SK-N-MC (cell line): ENCODE measurements at regions not wholly inside any gene's neighbourhood (a gene's known extent, or its start where the extent isn't known, plus 50 kb on each side); places are given as distances from the start of the nearest gene placed in this dataset.
"Not testable (repeated sequence)": the region's sequence is repeated elsewhere in the genome, so short reads cannot be mapped to it uniquely, and the experiment has no call there.

ENCODE experiments used
- DNase-seq: peaks from one replicate; pipeline ENCODE4 v3.0.0-alpha.2; 2011; ENCODE audit warnings: low read depth, low spot score
- H3K27ac ChIP-seq: fragments of 200-600 bp; sonication (generic); 2 replicates; pipeline ENCODE4 v1.5.1; 2016; ENCODE audit warnings: mixed run types
- H3K36me3 ChIP-seq: fragments of 200-600 bp; sonication (generic); 2 replicates; pipeline ENCODE4 v1.6.1; 2017; ENCODE audit warnings: antibody characterized with exemption, low read length, mixed read lengths; ENCODE audit not compliant: insufficient read depth
- H3K4me3 ChIP-seq: fragments of 200-600 bp; sonication (generic); 2 replicates; pipeline ENCODE4 v1.5.1; 2016
- H3K9ac ChIP-seq: fragments of 200-600 bp; sonication (generic); 2 replicates; pipeline ENCODE4 v1.8.0; 2017; ENCODE audit warnings: mixed run types, mixed read lengths; ENCODE audit not compliant: insufficient read length
- H3K9me3 ChIP-seq: fragments of 200-600 bp; sonication (generic); 2 replicates; pipeline ENCODE4 v1.6.1; 2017; ENCODE audit warnings: low read depth, mild to moderate bottlenecking, antibody characterized with exemption, low read length, moderate library complexity, mixed read lengths
- EZH2 ChIP-seq: fragments of 200-600 bp; sonication (generic); IDR thresholded peaks from one replicate; pipeline ENCODE4 v1.6.1; 2017; ENCODE audit warnings: antibody characterized with exemption
- FOXP2 ChIP-seq: optimal IDR thresholded peaks from 2 replicates; pipeline ENCODE3; 2011; ENCODE audit warnings: mild to moderate bottlenecking, moderate library complexity; ENCODE audit not compliant: insufficient read depth; ENCODE audit errors: extremely low read length, control extremely low read depth
- POLR2AphosphoS5 ChIP-seq: IDR thresholded peaks from 2 replicates; pipeline ENCODE4 v1.6.1; 2012; ENCODE audit warnings: mild to moderate bottlenecking, low read depth, low read length, borderline replicate concordance

DNA sequence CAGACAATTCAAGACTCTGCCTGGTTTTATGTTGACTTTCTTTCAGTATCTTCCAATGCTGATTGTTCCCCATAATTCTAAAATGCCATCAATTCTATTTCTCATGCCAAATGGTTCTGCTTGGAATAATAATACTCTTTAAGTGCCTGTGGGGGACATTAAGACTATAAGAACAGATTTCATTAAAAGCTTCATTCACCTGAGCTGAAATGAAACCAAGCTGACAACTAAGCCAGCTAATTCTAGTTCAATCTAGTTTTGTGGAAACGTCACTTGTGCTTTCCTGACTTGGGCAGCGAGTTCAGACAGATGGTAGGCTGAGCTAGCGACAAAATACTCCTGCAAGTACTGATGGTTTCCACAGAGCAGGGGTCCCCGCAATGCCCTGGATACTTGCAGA is 491.1 kb upstream of the RAB6C start:
- DNase-seq = no peak
- Histone ChIP-seq H3K4me3 (no peak overlapping the region), H3K36me3 (no peaks in the 10 kb centered on the region), H3K9ac (no peak overlapping the region), H3K9me3 (no peaks in the 10 kb centered on the region), H3K27ac (no peak overlapping the region)
- TF ChIP-seq POLR2AphosphoS5 (no peak), FOXP2 (no peak)

DNA sequence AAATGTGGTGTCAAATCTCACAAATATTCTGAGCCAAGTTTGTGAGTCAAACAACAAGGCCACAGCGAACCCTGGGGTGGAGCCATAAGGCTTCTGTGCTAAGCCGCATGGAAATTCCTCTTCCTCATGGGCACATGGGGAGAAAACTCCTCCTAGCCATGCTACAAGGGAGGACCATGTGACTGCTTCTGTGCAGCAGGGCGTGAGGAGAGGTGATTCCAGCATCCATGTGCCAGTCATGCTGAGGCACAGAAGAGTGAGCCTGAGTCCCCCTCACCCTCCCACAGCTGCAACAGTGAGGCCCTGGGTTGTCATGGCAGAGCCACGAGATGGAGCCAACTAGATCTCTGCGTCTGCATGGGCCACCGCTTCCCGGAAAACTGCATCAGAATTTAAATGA is 488.8 kb upstream of the RAB6C start:
- H3K27ac ChIP-seq = no peak overlapping the region
- no peaks in the 10 kb centered on the region for H3K9me3 ChIP-seq
- H3K4me3 ChIP-seq = no peak overlapping the region
- H3K9ac ChIP-seq = no peak overlapping the region
- TF ChIP-seq FOXP2 (no peak), POLR2AphosphoS5 (no peak), EZH2 (no peak)
- DNase-seq = no peak
- H3K36me3 ChIP-seq = no peaks in the 10 kb centered on the region

DNA sequence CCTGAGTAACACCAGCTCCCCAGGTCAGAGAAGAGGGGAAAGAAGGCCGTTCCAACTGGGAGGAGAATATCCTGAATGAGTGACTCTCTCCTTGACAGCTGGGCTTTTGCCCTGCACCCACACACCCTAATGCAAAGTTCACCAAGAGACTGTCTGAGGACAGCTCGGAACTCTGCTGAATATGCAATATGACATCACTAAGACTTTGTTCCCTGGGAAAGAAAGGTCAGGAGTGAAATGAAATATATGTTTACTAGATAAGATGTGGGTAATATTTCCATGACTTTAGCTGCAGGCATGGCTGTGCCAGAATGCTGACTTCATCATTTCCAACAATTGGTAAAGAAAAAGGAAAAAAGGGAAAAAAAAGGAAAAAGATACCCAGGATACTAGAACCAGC is 488.2 kb upstream of the RAB6C start:
- H3K9me3 ChIP-seq = no peaks in the 10 kb centered on the region
- H3K9ac ChIP-seq = no peak overlapping the region
- no peak for TF ChIP-seq FOXP2
- no peak overlapping the region for H3K27ac ChIP-seq
- no peak overlapping the region for H3K4me3 ChIP-seq
- H3K36me3 ChIP-seq = no peaks in the 10 kb centered on the region
- DNase-seq = no peak

DNA sequence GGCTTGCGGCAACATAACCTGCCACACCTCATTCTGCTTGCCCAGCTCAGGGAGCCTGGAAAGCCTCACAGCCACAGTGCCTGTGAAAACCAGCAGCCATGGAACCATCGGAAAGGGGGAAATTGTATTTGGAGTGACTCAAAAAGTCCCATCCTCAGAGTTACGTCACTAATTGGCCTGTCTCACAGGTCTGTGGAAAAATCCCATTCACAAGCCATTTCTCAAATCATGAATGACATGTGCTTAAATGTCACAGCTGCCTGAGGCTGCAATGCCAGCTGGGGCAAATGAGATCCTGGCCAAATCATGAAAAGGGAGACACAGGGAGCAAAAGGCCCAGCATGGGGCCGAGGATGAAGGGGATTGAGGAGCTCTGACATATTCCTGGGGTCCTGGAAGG is 486.9 kb upstream of the RAB6C start:
- Histone ChIP-seq H3K36me3 (no peaks in the 10 kb centered on the region), H3K9ac (no peak overlapping the region), H3K9me3 (no peaks in the 10 kb centered on the region), H3K4me3 (no peak overlapping the region), H3K27ac (no peak overlapping the region)
- no peak for DNase-seq
- no peak for TF ChIP-seq EZH2

DNA sequence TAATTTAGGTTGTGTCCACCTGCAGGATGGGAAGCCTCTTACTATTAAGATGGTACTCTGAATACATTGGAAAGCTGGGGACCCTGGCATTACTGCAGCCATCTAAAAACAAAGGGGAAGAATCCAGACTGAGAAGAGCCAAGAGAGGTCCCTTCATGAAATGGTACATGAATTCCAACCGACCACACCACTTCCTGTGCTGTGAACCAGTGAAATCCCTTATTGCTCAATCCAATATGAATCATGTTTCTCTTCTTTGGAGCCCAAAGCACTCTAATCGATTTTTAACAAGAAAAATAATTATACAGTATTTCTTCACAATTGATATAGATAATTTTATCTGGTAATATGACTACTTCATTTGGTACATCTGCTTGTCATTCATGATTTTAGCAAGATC is 479.7 kb upstream of the RAB6C start:
- H3K36me3 ChIP-seq = no peaks in the 10 kb centered on the region
- no peak overlapping the region for H3K4me3 ChIP-seq
- TF ChIP-seq POLR2AphosphoS5 = no peak
- no peak for TF ChIP-seq EZH2
- TF ChIP-seq FOXP2 = no peak
- no peak overlapping the region for H3K9ac ChIP-seq
- H3K9me3 ChIP-seq = no peaks in the 10 kb centered on the region
- no peak overlapping the region for H3K27ac ChIP-seq
- DNase-seq = no peak

DNA sequence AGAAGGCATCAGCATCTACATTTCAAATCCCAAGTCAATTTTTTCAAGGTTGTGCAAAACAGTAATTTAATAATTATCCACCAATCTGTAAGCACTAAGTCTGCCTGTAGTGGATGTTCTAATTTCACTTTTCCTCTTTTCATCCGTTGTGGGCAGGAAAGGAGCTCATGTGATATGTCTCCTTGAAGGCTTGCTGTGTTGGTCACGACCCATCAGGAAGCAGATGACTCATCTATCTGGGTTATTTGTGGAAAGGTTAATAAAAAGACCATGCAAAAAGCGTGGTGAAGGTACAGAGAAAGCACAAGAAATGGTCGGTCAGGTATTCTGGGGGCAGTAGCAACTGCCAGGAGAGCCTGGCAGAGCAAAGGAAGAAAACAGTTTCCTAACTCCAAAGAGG is 476.7 kb upstream of the RAB6C start:
- Histone ChIP-seq H3K27ac (no peak overlapping the region), H3K9ac (no peak overlapping the region), H3K4me3 (no peak overlapping the region), H3K9me3 (no peaks in the 10 kb centered on the region), H3K36me3 (no peaks in the 10 kb centered on the region)
- no peak for DNase-seq
- TF ChIP-seq EZH2 (no peak), FOXP2 (no peak)

DNA sequence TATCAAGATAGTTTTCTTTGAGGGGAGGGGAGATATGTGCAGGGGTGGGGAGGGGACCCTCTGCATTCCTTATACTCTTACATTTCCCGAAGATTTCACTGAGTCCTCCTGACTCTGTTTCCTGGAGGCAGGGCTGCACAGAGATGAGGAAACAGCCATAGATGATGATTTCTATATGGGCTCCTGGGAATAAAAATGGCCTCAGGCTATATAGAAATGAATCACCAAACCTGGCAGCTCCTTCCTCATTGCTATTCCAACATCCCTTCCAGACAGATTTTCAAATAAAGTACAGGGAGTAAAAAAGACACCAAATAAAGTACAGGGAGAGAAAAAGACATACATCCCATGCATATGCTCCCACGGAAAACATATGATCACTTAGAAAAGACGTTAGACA is 474.8 kb upstream of the RAB6C start:
- Histone ChIP-seq H3K9me3 (no peaks in the 10 kb centered on the region), H3K9ac (no peak overlapping the region), H3K4me3 (no peak overlapping the region), H3K36me3 (no peaks in the 10 kb centered on the region), H3K27ac (no peak overlapping the region)
- TF ChIP-seq FOXP2 (no peak), POLR2AphosphoS5 (no peak), EZH2 (no peak)
- no peak for DNase-seq

DNA sequence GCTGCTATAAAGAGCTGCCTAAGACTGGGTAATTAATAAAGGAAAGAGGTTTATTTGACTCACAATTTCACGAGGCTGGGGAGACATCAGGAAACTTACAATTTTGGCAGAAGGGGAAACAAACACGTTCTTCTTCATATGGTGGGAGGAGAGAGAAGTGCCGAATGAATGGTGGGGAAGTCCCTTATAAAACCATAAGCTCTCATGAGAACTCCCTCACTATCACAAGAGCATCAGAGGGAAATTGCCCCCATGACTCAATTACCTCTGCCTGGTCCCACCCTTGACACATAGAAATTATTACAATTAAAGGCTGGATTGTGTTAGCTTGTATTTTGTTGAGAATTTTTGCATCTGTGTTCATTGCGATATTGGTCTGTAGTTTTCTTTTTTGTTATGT is 460.5 kb upstream of the RAB6C start:
- H3K4me3 ChIP-seq = no peak overlapping the region
- DNase-seq = no peak
- H3K27ac ChIP-seq = no peak overlapping the region
- no peak for TF ChIP-seq FOXP2
- no peak for TF ChIP-seq EZH2
- TF ChIP-seq POLR2AphosphoS5 = no peak
- H3K9ac ChIP-seq = no peak overlapping the region
- no peaks in the 10 kb centered on the region for H3K9me3 ChIP-seq
- H3K36me3 ChIP-seq = no peaks in the 10 kb centered on the region

DNA sequence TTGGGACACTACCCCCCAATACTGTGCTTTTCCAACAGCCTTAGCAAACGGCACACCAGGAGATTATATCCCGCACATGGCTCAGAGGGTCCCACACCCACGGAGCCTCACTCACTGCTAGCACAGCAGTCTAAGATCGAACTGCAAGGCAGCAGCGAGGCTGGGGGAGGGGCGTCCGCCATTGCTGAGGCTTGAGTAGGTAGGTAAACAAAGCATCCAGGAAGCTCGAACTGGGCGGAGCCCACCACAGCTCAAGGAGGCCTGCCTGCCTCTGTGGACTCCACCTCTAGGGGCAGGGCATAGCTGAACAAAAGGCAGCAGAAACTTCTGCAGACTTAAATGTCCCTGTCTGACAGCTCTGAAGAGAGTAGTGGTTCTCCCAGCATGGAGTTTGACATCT is 447.3 kb upstream of the RAB6C start:
- H3K4me3 ChIP-seq, H3K27ac ChIP-seq, H3K9me3 ChIP-seq, H3K9ac ChIP-seq, H3K36me3 ChIP-seq, DNase-seq: not testable (repeated sequence)

DNA sequence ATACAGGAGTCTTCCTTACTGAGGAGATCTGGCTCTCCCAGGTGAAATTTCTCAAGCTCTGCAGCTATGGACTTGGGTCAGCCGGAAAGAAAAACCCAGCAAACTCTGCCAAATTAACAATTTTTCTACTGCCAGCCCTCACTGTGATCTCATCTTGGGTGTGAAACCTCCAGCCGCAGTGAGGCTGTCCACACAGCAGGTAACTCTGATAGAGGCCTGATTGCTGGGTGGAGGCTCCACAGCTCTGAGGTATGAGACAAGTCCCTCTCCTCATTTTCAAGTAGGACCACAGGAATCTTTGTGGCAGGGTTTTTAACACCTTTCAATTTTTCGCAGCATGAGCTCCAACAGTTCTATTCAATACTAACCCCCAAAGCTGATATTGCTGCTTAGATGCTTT is 430.6 kb upstream of the RAB6C start:
- H3K4me3 ChIP-seq = no peak overlapping the region
- no peak overlapping the region for H3K27ac ChIP-seq
- H3K36me3 ChIP-seq = no peaks in the 10 kb centered on the region
- no peaks in the 10 kb centered on the region for H3K9me3 ChIP-seq
- DNase-seq = no peak
- TF ChIP-seq EZH2 = no peak
- TF ChIP-seq FOXP2 = no peak
- no peak for TF ChIP-seq POLR2AphosphoS5
- no peak overlapping the region for H3K9ac ChIP-seq
